OCI-LY3 (cell line): ENCODE measurements at regions not wholly inside any gene's neighbourhood (a gene's known extent, or its start where the extent isn't known, plus 50 kb on each side); places are given as distances from the start of the nearest gene placed in this dataset.

Experiments used
- CTCF ChIP-seq: fragments of 200-600, 300-600 bp; sonication (generic); IDR thresholded peaks from 2 replicates; pipeline ENCODE4 v1.5.1; 2014; ENCODE audit warnings: antibody characterized with exemption, low read length, low read depth
- EZH2phosphoT487 ChIP-seq: fragments of 200-600 bp; shearing (Covaris generic); IDR thresholded peaks from 2 replicates; pipeline ENCODE4 v1.6.1; 2018; ENCODE audit warnings: antibody characterized with exemption, mixed run types, low read depth

GRCh38 chr10:53029449-53029848, 256.9 kb upstream of the MBL2 start:
- no peak for TF ChIP-seq CTCF
- TF ChIP-seq EZH2phosphoT487: no peak
